Adrenal gland (tissue), 5 donors: ENCODE measurements at regions not wholly inside any gene's neighbourhood (a gene's known extent, or its start where the extent isn't known, plus 50 kb on each side); places are given as distances from the start of the nearest gene placed in this dataset.

Source experiments
- POLR2A ChIP-seq, 2 donors: fragments of 450-650 bp; IDR thresholded peaks; one replicate each; pipeline ENCODE4 v1.6.1; 2017; ENCODE audit warnings: antibody characterized with exemption in 2 of 2, mild to moderate bottlenecking in 2 of 2, moderate library complexity in 1 of 2
- TF ChIP-seq, protein P1 (sequence below), 6 experiments: fragments of 450-650 bp in 4 of 6; fragments of 200-600 bp in 2 of 6; sonication (generic) in 1 of 6; IDR thresholded peaks; 1 replicate in 5 of 6; 2 replicates in 1 of 6; pipeline versions ENCODE4 v1.5.1 to v1.8.0; 2016 to 2021; ENCODE audit warnings: antibody characterized with exemption in 6 of 6, mild to moderate bottlenecking in 2 of 6, moderate library complexity in 1 of 6
- donor health status: DM: no; HTN: no; CAD: no.

DNA sequence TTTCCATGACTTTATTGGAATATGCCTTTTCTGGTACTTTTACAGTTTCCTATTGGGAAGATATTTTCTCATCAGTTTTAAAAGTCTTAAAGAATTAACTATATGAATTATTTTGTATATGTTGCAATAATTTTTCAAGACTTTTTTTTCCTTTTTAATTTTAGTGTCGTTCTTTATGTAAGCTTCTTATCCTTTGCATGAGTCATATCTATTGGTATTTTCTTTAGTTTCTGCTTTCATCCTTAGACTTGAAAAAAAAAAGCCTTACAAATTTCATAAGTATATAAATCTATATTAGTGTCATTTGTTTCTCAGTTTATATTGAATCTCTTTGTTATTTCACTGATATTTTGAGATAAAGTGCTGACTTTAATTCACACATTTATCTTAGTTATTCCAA lies 94.9 kb downstream of the DSEL start:
- TF ChIP-seq, protein P1, sequence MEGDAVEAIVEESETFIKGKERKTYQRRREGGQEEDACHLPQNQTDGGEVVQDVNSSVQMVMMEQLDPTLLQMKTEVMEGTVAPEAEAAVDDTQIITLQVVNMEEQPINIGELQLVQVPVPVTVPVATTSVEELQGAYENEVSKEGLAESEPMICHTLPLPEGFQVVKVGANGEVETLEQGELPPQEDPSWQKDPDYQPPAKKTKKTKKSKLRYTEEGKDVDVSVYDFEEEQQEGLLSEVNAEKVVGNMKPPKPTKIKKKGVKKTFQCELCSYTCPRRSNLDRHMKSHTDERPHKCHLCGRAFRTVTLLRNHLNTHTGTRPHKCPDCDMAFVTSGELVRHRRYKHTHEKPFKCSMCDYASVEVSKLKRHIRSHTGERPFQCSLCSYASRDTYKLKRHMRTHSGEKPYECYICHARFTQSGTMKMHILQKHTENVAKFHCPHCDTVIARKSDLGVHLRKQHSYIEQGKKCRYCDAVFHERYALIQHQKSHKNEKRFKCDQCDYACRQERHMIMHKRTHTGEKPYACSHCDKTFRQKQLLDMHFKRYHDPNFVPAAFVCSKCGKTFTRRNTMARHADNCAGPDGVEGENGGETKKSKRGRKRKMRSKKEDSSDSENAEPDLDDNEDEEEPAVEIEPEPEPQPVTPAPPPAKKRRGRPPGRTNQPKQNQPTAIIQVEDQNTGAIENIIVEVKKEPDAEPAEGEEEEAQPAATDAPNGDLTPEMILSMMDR (IDR thresholded peaks at IDR 0.05): no peak
- no peak for TF ChIP-seq POLR2A (IDR thresholded peaks at IDR 0.05)
